Fibroblast of lung (primary cell): ENCODE measurements at regions not wholly inside any gene's neighbourhood (a gene's known extent, or its start where the extent isn't known, plus 50 kb on each side); places are given as distances from the start of the nearest gene placed in this dataset.

ENCODE experiments used
- CTCF ChIP-seq, 2 donors: IDR thresholded peaks in 1 of 2; conservative IDR thresholded peaks in 1 of 2; 1 replicate in 1 of 2; 2 replicates in 1 of 2; pipeline ENCODE4 v1.5.1; 2011 to 2012; ENCODE audit warnings: low read length in 2 of 2, control low read depth in 1 of 2, inconsistent platforms in 1 of 2, low read depth in 1 of 2, mild to moderate bottlenecking in 1 of 2
- EZH2 ChIP-seq: IDR thresholded peaks from 2 replicates; pipeline ENCODE4 v1.5.1; 2012; ENCODE audit warnings: low read length, control low read depth, mild to moderate bottlenecking; ENCODE audit errors: missing control alignments

DNA sequence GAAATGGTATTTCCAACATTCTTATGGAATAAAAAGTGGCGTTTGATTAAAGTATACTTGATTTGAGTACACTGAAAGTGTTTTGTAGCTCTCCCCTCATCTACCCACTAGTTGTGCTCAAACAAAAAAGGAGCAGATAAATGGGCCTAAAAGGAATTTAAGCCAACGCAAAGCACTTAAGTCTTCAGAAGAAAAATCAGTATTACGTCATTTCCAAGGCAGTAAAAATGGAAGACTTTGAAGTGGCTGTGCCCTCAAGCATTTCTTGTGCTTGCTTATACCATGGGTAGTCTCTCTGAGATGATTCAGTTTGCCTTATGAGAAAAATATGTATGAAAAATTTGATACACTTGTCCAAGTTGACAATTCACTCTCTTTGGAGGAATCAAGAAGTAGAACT is 279.9 kb upstream of the CD180 start:
- TF ChIP-seq CTCF (conservative IDR thresholded peaks at IDR 0.05 in 1 of 2, IDR thresholded peaks at IDR 0.05 in 1 of 2; ENCODE audit: low read depth in 1 of 2, low read length in 2 of 2) (no peak), EZH2 (no peak)
